Hepatocyte (in vitro differentiated cells): ENCODE measurements at regions not wholly inside any gene's neighbourhood (a gene's known extent, or its start where the extent isn't known, plus 50 kb on each side); places are given as distances from the start of the nearest gene placed in this dataset.

Experiments
- CTCF ChIP-seq: fragments of 200-600 bp; sonication (generic); IDR thresholded peaks from 2 replicates; pipeline ENCODE4 v1.5.1; 2016; ENCODE audit warnings: antibody characterized with exemption, mild to moderate bottlenecking; ENCODE audit not compliant: poor library complexity
- EZH2 ChIP-seq: fragments of 200-600 bp; sonication (generic); IDR thresholded peaks from 2 replicates; pipeline ENCODE4 v1.6.1; 2016; ENCODE audit warnings: antibody characterized with exemption, mild to moderate bottlenecking, borderline replicate concordance

GRCh38 chr1:96074422-96074821 lies 647.2 kb upstream of the PTBP2 start:
- TF ChIP-seq CTCF (no peak), EZH2 (no peak)
